NCI-H2196 treated with DMSO at 0.1 percent for 48 hours (cell line): ENCODE measurements at regions not wholly inside any gene's neighbourhood (a gene's known extent, or its start where the extent isn't known, plus 50 kb on each side); places are given as distances from the start of the nearest gene placed in this dataset.

ENCODE experiments used
- DNase-seq: peaks from one replicate; lab custom pipeline; 2025; ENCODE audit not compliant: unreplicated experiment; lab: John Stamatoyannopoulos, UW

- no peak for DNase-seq
These were observed 889.4 kb upstream of the SEMA6A start for GRCh38 chr5:117463881-117464570.

DNA sequence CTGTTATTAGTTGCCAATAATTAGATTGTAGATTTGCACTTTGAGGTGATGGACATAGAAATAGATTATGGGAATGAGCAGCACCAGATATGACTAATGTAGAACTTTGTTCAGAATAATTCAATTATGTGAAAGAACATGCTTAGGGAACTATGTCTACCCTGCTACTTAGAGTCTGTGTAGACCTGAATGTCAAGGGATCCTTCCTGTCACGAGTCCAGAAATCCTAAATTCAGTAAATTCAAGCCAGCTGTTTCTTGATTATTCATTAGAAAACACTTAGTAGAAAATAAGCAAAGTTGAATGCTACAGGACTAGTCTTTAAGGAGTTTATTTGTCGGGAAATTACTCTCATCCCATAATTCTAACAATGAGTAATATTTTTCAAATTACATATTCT is 887.3 kb upstream of the SEMA6A start:
- DNase-seq: no peak

- no peak for DNase-seq
These were observed 886.8 kb upstream of the SEMA6A start for GRCh38 chr5:117461403-117461802.

DNA sequence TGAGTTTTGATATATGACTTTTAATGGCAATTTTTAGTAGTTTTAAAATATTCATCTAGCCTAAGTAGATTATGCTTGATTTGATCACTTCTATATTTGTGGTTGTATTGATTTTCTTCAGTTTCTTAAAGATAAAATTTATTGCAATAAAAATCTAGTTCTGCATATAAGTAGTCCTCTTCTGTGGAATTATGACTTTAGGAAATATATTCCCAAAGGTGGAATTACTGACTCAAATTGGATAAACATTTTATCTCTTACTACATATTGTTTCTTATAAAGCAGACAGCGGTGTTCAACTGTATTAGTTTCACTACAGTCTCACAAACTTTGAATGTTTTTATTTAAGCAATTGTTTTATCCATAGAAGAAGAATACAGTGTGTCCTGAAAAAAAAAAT is 883.0 kb upstream of the SEMA6A start:
- DNase-seq: no peak

- DNase-seq: no peak
These were observed 882.3 kb upstream of the SEMA6A start for GRCh38 chr5:117456866-117457470.

DNA sequence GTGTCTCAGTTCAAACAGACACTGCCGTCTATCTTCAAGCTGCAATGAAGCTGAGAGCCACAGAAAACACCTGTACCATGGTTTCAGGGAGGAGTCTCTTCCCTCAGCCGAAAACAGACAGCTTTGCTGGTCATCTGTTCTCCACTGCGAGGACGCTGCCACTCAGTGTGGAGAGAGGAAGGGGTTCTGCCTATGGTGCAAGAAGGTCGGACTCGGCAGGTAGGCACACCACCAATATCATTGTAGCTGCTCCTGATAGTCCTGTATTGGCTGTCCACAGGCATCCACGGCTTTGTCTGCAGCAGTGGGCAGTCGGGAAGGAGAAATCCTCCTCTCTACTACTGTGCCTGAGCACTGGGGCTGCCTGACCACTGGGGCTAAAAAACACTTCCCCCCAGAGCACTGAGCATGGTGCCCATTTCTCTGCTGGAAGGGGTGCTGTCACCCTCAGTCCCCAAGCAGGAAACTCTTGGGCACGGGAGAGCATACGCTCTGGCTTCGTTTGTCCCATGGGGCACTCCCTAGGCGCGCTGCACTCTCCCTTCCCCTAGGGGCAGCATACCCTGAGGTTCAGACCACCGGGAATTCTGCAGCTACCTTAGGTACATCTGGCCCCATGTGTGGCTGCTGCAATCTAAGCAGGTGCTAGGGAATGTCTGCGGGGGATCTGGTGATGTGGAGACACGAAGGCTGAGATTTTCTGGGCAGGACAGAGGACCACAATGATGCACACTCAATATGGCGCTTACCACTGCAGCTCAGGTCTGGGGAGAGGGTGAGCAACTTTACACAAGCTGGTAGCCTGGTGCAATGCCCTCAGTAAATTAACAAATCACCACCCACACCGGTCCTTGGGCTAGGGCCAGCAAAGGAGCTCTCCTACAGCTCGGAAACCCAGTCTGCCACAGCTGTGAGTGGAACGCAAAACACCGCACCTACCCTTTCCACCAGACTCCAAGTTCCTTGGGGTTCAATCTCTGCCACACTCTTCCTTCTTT is 880.9 kb upstream of the SEMA6A start:
- DNase-seq: no peak

DNA sequence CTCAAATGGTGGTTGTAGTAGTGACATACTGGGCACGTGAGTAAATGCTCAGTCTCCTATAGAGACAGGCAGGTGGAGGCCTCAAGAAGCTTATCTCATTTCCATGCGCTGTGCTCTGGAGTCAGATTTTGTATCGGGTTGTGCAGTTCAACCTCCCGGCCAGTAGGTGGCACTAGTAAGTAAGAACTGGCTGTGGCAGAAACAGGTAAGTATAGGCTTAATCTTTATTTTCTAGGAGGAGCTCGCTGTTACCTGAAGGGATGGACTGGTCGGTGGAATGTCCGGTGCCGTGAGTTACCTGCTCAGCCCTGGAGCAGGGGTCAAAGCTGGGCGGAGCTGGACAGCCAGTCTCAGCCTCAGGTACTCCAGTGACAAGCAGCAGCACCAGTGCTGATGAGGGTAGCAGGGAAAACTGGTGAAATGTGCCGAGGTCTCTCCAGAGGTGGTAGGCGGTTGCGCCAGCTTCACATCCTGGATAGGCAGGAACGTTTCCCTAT is 880.1 kb upstream of the SEMA6A start:
- DNase-seq: peak; percentile 32

DNA sequence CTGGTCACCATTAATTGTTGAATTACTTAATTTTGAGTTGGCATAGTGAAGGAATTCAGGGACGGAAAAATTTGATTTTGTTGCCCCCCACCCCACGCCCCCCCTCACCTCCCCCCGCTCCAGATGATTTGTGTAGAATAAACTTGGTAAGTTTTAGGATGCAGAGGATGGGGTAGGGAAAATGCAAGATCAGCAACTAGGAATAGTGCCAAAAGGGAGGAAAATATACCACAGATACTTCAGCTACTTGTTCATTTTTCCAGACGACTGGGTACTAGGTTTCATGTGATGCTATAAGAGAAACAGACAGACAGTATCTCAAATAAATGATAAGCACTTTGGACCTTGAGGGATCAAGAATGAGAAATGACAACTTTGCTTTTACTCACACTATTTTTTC is 862.2 kb upstream of the SEMA6A start:
- no peak for DNase-seq

- no peak for DNase-seq
These were observed 860.6 kb upstream of the SEMA6A start for GRCh38 chr5:117435203-117435602.

- no peak for DNase-seq
These were observed 859.6 kb upstream of the SEMA6A start for GRCh38 chr5:117434254-117434653.

- no peak for DNase-seq
These were observed 859.2 kb upstream of the SEMA6A start for GRCh38 chr5:117433818-117434217.

DNA sequence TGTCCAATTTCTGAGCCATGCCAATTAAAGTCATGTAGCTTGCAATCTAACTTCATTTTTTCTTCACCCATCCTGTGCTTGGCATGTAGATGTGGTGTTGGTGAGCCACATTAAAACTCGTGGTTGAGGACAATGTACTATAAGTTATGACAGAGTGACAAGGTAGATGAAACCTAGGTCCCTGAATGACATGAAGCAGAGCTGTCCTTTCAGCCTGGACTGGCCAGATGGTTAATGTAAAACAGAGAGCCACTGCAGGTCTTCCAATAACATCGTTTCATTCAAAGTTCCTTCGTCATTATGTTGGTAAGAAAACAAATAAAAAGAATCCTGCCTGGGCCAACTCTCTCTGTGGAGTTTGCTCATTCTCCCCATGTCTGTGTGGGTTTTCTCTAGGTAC is 856.5 kb upstream of the SEMA6A start:
- no peak for DNase-seq

DNA sequence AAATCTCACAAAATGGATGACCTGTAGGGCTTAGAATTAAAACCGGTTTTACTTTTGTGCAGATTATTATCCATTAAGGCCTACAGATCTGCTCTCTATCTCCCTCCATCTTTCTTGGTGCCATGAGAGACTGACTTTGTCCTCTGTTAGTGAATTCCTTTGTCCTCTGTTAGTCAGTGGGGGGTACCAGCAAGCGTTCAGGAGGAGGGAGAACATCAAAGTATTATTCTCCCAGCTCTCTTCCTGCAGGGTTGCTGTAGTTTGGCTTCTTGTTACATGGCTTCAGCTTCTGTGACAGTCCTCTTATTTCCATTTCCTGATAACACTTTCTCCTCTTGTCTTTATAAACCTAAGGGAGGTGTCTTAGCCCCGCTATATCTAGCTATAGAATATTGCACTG is 850.5 kb upstream of the SEMA6A start:
- DNase-seq: no peak

- DNase-seq: no peak
These were observed 849.9 kb upstream of the SEMA6A start for GRCh38 chr5:117424559-117424958.

GRCh38 chr5:117417501-117417900 is 842.9 kb upstream of the SEMA6A start:
- no peak for DNase-seq

DNA sequence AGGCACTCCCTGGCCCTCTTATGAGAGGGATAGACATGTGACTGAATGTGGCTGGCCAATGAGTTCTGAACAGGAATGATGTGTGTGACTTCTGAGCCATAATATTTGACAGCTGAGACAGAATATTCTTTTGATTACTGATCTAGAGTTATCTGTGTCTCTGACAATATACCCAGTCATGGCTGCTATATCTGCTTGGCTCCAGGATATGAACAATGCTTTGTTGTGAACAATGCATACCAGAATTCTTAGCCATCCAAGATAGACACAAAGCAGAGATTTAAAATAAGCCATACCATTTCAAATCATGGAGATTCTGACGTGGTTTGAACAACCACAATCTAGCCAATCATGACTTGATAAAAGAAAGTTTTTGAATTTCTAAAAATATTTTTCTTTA is 840.3 kb upstream of the SEMA6A start:
- DNase-seq: no peak

- DNase-seq: no peak
These were observed 837.1 kb upstream of the SEMA6A start for GRCh38 chr5:117411701-117412100.

GRCh38 chr5:117405197-117405596 is 830.6 kb upstream of the SEMA6A start:
- DNase-seq: no peak

GRCh38 chr5:117394506-117395157 is 820.0 kb upstream of the SEMA6A start:
- no peak for DNase-seq

DNA sequence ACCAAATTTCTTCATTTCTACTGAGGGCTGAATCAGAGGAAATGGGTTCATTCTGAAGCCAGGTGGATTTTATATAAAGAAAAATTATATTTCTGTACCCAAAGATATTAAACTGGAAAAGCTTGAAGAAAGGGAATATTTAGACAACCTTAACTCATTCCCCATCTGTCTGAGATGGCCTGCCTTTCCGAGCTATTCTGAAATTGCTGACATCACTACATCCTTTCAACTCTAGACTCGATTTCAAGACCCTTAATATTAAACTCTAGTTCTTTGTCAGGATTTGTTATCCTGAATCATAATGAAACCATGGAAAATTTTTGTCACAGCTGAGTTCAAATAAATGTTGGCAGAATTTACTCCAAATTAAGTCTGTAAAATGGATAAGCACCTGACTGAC is 818.5 kb upstream of the SEMA6A start:
- no peak for DNase-seq

DNA sequence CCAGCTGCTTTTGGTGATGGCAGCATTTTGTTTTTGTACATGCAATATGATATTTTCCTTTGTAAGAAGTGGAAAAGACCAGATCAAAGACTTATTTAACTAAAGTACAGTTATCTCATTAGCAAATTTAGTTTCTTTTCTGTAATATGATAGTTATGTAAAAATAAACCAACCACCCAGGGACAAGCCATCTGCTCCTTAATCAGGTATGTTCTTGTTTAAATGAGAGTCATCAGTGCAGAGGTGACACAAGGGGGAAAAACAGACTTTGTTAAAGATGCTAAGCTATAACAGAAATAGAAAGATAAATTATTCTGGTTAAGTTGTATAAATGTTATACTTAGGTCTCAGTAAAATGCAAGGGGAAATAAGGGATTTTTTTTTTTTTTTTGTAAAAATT is 805.7 kb upstream of the SEMA6A start:
- no peak for DNase-seq
